Suppressor macrophage treated with lipopolysaccharide for 4 hours (primary cell): ENCODE measurements at regions not wholly inside any gene's neighbourhood (a gene's known extent, or its start where the extent isn't known, plus 50 kb on each side); places are given as distances from the start of the nearest gene placed in this dataset.
"Not testable (repeated sequence)": the region's sequence is repeated elsewhere in the genome, so short reads cannot be mapped to it uniquely, and the experiment has no call there.

Experiments used
- DNase-seq: peaks from one replicate; pipeline ENCODE4 v3.0.0-alpha.2; 2020

- no peak for DNase-seq
Measured at GRCh38 chr13:59047546-59047945, 1116.2 kb downstream of the DIAPH3 start.

- DNase-seq, result no peak
Measured at GRCh38 chr13:59061621-59062020, 1102.1 kb downstream of the DIAPH3 start.

DNA sequence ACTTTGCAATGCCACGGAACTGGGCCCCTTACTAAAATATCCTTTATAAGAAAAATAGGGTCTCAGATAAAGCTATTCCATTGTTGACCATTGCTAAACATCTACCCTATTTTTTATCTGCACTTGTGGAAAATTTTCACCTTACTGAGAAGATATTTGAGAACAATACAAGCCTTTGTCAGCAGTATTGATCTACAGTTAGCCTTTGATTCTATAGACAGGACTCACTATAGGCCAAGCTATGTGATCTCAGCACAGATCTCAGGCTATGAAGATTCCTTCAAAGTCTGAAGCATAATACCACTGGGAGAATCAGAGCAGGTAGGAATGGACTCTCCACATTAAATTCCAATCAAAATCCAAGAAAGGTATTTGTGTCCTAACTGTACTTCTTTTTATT, 1099.7 kb downstream of the DIAPH3 start:
- no peak for DNase-seq

GRCh38 chr13:59076386-59076785, 1087.3 kb downstream of the DIAPH3 start:
- not testable (repeated sequence) for DNase-seq

- DNase-seq, result no peak
Measured at GRCh38 chr13:59086147-59086546, 1077.6 kb downstream of the DIAPH3 start.

DNA sequence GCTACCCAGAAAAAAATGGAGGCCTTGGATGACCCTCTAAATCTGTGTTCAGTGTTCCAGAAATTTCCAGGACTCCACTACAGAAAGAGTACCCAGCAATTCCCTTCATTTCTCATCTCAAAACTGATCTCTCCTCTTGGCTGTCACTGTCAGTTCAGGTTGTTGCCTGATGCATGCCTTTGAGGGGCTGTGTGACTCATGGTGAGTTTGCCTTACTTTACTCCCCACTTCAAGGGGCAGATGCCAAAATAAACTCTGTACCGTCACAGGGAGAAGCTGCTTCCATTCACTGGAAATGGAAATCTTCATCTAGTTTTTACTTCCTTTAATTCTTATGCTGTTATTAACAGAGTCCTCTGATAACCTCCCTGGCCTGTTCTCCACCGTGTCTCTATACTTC, 1075.0 kb downstream of the DIAPH3 start:
- no peak for DNase-seq

DNA sequence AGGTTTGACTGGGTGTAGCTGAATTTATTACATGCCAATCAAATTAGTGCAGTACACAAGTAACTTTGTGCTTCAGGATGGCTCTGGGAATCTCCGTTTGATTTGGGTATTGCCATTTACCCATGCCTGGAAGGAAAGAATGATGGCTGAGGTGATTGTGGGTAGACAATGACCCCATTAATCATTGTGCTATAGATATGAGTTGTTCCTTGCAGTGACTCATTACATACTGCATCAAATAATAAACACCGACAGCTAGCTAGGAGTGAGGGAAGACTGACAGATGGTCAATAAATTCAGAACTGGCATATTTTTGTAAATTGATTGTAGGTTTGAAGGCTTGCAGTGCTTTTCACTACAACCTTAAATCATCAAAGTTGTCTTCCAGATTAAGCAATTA, 1069.5 kb downstream of the DIAPH3 start:
- no peak for DNase-seq

- no peak for DNase-seq
Measured at GRCh38 chr13:59099182-59099974, 1064.3 kb downstream of the DIAPH3 start.

- no peak for DNase-seq
Measured at GRCh38 chr13:59103004-59103768, 1060.5 kb downstream of the DIAPH3 start.

DNA sequence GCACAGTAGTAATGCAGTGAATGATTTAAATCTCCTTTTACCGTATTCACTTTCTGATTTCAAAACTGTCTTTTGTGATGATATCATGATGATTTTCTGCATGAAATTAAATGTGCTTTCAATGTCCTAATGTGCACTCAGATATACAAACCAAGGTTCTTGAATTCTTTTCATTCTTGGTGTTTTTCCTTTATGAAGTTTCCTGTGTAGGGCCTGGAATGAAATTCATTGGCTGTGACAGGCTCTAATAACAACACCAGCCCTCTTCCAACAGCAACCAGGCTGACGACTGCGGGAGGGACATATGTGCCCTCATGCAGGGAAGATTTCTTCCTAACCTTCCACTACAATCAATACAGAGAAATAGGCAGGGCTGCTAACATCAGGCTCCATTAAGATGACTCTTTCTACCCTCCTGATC, 1052.0 kb downstream of the DIAPH3 start:
- no peak for DNase-seq

- no peak for DNase-seq
Measured at GRCh38 chr13:59112221-59112718, 1051.5 kb downstream of the DIAPH3 start.

GRCh38 chr13:59119475-59119874, 1044.3 kb downstream of the DIAPH3 start:
- no peak for DNase-seq

GRCh38 chr13:59120297-59120843, 1043.4 kb downstream of the DIAPH3 start:
- DNase-seq, result no peak

DNA sequence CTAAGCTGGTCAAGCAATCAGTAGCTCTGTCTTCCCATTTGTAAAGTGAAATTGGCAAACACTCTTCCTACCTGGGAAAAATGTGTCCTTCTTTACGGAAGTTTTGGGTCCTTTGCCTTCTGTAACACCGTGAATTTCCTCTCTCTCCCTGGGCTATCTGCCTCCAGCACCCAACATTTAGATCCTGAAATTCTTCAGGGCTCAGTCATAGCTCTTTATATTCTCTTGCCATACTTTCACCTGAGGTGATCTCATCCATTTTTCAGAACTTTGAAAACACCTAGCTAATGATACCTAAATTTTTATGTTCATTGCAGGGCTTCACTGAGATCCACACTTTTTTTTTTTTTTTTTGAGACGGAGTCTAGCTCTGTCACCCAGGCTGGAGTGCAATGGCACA, 1042.2 kb downstream of the DIAPH3 start:
- no peak for DNase-seq

DNA sequence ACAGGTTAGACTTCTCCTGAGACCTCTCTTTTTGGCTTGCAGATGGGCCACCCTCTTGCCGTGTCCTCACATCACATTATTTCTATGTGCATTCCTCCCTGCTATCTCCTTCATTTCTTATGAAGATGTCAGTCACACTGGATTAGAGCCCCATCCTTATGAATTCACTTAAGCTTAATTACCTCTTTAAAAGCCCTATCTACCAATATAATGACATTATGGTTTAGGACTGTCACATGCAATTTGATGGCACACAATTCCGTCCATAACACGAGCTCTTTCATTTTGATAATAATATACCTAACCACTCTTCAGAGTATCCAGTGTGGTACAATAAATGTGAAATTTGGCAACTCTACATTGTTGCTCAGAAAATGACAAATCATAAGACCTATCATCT, 1037.3 kb downstream of the DIAPH3 start:
- DNase-seq, result no peak

- DNase-seq, result no peak
Measured at GRCh38 chr13:59133903-59134302, 1029.8 kb downstream of the DIAPH3 start.

- no peak for DNase-seq
Measured at GRCh38 chr13:59144700-59145099, 1019.0 kb downstream of the DIAPH3 start.

GRCh38 chr13:59145381-59145780, 1018.3 kb downstream of the DIAPH3 start:
- DNase-seq, result no peak

GRCh38 chr13:59157181-59157580, 1006.5 kb downstream of the DIAPH3 start:
- DNase-seq, result no peak

DNA sequence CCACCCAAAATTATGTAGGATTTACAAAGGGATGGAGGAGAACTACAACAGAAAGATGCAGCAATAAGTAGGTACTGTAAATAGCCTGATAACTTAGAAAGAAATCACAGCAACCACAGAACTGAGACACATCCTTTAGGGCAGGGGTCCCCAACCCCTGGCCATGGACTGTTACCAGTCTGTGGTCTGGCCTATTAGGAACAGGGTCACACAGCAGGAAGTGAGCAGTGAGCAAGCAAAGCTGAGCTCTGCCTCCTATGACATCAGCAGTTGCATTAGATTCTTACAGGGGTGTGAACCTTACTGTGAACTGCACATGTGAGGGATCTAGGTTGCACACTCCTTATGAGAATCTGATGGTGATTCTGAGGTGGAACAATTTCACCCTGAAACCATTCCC, 997.6 kb downstream of the DIAPH3 start:
- no peak for DNase-seq

DNA sequence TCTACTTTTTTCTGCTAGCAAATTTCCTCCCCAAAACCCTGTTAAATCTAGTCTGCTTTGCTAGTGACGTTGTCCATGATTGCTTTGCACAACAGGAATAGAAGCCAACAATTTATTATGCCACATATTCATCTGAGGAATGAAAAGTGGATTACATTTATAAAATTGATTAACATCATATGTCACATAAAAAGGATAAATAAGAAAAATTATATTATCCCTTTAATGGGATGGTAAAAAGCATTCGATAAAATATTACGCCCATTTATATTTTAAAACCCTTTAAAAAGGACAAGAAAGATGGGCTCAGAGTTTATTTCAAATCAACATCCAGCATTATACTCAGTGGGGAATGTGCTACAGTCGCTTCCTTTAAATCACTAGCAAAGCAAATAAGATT, 991.7 kb downstream of the DIAPH3 start:
- DNase-seq, result no peak

DNA sequence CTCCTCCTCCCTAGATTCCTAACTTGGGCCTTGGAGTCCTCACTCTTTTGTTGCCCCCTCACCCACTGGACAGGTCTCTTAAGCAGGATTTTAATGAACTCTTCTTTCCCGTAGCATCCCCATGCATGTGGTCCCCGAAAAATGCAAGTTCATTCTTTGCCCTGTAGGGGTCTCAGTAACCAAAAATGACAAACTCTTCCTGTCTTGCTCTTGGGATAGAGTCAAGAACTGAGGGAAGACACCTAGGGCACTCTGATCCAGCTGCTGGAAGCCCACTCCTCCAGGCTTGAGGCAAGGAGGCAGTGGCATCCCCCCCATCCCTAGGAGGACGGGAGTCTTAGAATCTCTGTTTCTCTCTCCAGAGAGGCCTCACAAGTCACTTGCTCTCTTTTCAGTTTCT, 987.0 kb downstream of the DIAPH3 start:
- no peak for DNase-seq

DNA sequence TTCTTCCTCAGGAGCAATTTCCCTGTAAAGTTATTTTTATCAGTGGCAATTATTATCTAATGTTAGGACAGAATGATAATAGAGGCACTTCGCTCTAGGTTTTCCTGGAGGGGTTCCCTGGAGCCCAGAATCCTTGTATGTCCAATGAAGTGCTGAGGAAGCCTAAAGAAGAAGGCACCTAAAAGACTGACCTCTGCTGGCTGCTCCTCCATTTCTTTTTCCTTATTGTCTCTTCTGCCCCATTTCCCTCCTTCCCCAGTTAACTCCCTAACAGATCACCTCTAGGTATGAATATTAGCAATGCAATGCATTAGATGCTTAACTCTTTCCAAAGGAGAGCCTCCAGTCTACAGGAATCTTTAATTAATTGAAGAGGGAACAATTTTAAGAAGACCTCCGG, 985.4 kb downstream of the DIAPH3 start:
- DNase-seq, result no peak

DNA sequence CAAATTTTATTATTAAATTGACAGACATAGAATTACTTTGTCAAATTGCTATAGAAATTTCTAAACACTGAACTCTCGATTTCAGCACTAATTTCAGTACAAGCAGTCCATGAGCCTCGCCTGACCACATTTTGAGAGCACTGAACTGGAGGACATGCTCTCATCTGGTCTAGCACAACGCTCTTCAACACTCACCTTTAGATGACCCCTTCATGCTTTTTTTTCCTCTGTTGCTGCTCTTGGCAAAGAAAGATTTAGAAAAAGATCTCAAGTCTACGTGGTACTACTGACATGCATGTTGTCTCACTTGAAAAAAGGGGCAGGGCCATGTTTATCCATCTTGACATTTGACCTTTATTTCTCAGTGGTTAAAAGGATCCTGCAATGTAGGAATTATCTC, 981.5 kb downstream of the DIAPH3 start:
- no peak for DNase-seq
